HG03060 (cell line): ENCODE measurements at regions not wholly inside any gene's neighbourhood (a gene's known extent, or its start where the extent isn't known, plus 50 kb on each side); places are given as distances from the start of the nearest gene placed in this dataset.
"Not testable (repeated sequence)": the region's sequence is repeated elsewhere in the genome, so short reads cannot be mapped to it uniquely, and the experiment has no call there.

Source experiments
- ATAC-seq: cut with Tn5 transposase; IDR thresholded peaks from one replicate; pipeline ENCODE4 v1.9.1; 2021; ENCODE audit warnings: low read depth, moderate number of reproducible peaks; ENCODE audit not compliant: unreplicated experiment

DNA sequence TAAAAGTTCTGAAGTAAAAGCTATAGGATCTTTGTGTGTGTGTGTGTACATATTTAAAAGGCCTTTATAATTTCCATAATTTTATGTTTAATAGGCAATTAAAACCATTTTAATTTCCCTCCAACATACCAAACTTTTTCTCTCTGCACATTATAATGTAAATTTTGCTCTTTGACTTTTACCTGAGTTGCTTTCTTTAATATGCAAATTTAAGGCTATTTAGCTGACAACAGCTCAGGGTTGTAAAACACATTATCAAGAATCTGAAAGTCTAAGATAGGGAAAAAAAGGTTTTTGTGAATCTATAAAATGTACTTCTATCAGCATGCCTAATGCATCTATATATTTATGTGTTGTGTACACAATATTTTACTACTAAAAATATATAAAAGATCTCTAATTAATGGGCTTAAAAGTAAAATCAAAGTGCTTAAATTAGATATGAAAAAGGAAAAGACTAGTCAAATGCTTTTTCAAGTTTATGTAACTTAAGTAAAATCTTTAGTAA is 239.6 kb upstream of the RAI14 start:
- ATAC-seq = no peak

DNA sequence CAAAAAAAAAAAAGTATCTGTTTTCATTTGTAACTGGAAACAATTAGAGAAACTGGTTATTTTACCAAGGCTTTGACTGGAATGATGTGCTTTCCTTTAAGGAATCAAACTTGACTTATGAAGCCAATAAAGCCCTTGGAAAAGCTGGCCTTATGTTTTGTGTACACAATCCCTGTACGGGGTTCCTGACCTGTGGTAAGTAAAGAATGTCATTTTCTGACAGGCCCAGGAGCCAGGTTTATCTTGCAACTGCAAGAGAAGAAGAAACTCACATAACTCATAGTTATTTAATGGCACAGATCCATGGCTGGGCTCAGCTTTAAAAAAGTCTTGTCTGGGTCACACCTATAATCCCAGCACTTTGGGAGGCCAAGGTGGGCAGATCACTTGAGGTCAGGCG is 235.9 kb upstream of the RAI14 start:
- not testable (repeated sequence) for ATAC-seq

DNA sequence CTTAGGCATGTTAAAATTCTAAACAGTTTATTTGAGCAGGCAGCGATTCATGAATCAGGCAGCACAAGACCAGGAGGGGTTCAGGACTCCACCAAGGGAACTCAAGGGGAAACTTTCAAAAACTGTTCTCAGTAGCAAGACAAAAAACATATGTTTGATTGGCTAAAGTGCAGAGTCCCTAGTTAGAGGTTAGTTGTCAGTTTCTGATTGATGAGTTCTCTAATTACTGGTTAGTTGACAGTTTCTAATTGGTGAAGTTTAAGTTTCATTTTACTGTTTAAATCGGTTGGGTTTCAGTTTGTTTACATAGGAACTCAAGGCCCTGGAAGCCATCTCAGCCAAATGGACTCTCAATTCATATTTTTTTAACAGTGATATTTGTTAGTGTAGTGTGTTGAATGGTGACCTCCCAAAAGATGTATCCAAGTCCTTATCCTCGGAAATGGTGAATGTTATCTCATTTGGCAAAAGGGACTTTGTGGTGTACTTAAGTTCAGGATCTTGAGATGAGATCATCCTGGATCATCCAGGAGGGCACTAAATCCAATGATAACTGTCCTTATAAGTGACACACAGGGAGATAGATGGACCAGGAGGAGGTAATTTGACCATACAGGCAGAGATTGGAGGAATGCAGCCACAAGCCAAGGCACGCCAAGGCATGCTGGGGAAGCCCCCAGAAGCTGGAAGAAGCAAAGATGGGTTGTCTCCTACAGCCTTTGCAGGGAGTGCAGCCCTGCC is 219.2 kb upstream of the RAI14 start:
- ATAC-seq = no peak

DNA sequence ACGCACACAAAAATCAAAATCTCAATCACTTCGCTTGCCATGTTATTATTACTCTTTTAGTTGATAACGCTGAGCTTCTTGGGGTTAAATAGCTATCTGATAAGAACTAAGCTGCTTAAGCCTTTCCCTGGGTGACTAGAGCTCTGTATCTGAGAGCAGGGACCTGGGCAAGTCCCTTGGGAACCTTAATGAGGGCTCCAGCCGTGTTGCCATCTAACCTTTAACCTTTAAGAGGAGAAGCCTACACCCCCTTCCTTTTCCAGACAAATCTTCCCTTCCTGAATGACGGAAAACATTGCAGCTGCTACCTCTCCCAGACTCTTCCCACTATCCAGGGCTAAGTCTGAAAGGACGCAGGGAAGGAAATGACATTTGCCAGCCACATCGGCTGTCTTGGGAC is 216.5 kb upstream of the RAI14 start:
- ATAC-seq = no peak

DNA sequence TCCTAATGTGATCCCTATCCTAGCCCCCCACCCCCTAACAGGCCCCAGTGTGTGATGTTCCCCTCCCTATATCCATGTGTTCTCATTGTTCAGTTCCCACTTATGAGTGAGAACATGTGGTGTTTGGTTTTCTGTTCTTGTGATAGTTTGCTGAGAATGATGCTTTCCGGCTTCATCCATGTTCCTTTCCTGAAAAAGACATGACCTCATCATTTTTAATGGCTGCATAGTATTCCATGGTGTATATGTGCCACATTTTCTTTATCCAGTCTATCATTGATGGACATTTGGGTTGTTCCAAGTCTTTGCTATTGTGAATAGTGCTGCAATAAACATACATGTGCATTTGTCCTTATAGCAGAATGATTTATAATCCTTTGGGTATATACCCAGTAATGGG is 214.4 kb upstream of the RAI14 start:
- ATAC-seq = not testable (repeated sequence)

DNA sequence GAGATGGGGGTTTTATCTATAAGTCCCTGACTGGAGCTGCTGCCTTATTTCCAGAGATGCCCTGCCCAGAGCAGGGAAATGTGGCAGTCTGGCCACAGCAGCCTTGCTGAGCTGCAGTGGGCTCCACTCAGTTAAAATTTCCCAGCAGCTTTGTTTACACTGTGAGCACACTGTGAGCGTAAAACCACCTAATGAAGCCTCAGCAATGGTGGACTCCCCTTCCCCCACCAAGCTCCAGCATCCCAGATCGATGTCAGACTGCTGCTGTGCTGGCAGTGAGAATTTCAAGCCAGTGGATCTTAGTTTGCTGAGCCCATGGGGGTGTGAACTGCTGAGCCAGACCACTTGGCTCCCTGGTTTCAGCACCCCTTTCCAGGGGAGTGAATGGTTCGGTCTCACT is 208.7 kb upstream of the RAI14 start:
- ATAC-seq = no peak

DNA sequence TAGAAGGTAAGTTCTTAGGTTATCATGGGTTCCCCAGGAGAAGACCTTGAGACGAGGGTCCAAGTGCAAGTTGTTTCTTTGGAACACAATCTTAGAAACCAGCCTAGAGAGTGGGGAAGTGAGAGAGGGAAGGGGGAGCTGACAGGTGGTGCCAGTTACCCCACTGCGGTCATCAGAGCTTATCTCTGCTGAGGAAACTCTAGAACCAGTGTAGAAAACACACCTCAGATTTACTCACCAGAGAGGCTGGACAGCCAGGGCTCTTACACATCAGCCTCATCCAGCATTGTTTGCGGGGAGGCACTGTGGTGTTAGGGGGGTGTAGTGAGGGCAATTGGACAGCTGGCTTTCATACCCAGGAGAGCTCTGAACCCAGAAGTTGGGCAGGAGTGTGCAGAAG is 206.5 kb upstream of the RAI14 start:
- ATAC-seq = no peak

DNA sequence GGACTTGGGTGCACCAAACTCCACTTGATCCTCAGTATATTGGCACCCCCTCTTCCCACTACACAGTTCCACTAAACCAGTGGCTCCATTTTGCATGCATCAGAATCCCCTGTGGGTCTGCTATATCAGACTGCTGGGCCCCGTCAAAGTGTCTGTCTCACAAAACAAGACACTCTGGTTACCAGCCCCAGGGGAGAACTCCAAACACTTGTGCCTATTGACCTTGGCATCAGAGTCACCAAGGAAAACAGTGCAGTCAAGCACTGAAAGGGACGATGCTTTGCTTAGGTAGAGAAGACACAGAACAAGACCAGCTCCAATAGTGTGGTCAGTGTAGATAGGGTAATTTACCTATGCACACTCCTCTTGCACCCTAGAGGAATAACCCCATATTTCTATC is 205.8 kb upstream of the RAI14 start:
- no peak for ATAC-seq

DNA sequence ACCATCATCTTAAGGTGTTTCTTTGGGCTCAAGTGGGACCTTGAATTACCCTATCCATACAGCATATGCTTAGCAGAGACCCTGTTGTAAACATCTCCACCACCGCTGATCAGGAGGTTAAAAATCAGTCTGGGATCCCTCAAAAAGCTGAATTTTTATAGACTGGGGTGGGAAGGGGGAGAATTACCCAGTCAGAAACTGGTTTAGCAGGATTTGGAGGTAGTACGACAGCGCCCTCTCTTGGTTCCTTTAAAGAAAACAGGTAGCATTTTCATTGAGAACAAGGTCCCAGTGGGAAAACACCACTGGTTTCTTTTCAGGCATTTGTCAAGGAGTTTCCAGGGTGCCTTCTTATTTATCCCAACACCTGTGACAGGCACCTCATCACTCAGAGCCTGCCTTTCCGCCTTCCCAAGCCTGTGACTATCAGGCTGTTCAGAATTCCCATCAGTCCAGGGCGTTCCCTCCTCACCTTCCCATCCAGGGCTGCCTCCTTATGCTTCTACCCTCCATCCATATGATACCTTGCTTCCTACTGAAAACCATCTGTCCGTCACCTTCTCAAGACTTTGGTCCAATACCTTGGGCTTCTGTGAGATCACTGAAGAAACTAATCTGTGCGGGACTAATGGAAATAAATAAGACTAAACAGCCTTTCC is 203.8 kb upstream of the RAI14 start:
- ATAC-seq = no peak

DNA sequence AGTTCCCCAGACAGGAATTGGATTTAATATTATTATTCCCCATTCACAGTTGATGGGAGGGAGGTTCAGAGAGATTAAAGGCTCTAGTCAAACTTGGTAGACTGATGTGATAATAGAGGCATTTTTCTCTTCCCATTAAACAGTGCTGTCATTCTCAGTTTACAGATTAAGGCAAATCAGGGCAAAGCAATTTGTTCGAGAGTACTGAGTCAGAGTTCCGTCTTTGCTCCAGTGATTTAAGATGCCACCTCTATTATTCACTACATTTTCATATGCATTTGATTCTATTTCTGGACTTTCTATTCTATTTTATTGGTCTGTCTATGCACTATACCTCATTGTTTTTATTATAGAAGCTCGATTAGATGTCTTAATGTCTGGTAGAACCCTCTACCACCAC is 201.0 kb upstream of the RAI14 start:
- no peak for ATAC-seq

DNA sequence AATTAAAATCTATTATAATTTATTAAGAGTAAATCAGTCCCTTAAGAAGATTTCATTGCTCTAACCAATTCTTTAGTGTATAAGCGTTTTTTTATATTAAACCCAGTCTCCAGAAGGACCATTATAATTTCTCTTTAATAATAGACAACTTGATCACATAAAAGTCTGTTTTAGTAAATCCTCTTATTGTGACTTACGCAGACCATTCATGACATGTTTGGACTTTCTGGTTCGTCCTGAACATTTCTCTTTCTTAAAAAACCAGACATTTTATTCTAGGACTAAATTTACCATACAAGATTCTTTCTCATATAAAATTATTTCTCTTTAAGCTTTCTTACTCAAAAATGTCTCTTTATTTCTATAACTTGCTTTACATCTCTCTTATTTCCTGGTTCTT is 196.2 kb upstream of the RAI14 start:
- no peak for ATAC-seq

DNA sequence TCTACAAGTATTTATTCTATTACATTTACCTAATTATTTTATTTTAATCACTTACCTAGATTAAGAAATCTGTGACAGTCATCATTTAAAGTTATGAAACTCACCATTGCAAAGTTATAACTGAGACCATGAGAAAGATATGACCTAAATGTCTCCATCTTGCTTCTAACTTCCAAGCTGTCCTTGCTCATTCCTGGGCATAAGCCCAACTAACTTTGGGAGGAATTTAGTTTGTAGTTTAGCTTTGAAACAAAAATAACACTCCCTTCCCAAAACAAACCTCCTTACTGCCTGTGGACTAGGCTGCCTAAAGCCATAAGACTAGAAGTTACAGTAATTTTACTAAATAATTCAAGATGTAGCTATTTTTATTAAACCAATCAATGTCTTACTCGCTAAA is 195.6 kb upstream of the RAI14 start:
- ATAC-seq = no peak

DNA sequence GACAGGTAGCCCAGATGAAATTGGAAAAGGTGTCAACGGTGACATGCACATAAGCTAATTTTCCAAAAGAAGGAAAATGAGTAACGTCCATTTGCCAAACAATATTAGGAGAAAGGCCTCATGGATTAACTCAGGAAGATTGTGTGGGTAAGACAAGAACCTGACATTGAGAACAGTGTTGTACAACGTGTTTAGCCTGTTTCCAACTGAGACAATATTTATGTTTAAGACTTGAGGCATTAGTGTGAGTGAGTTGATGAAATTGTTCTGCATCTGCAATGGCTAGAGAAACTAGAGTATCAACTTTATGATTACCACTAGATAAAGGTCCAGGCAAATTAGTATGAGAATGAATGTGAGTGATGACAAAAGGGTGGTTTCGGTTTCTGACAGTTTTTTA is 191.3 kb upstream of the RAI14 start:
- no peak for ATAC-seq

DNA sequence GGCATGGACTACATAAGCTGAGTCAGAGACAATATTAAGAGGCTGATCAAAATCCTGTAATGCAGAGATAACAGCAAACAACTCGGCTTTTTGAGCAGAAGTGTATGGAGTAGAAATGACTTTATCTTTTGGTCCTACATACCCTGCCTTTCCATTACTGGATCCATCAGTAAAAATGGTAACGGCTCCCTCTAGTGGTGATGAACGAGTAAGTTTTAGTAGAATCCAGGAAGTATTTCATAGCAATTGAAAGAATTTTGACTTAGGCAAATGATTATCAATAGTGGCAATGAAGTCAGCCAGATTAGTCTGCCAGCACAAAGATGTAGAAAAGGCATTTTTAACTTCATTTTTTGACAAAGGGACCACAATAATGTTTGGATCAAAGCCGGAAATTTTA is 190.8 kb upstream of the RAI14 start:
- ATAC-seq = not testable (repeated sequence)

DNA sequence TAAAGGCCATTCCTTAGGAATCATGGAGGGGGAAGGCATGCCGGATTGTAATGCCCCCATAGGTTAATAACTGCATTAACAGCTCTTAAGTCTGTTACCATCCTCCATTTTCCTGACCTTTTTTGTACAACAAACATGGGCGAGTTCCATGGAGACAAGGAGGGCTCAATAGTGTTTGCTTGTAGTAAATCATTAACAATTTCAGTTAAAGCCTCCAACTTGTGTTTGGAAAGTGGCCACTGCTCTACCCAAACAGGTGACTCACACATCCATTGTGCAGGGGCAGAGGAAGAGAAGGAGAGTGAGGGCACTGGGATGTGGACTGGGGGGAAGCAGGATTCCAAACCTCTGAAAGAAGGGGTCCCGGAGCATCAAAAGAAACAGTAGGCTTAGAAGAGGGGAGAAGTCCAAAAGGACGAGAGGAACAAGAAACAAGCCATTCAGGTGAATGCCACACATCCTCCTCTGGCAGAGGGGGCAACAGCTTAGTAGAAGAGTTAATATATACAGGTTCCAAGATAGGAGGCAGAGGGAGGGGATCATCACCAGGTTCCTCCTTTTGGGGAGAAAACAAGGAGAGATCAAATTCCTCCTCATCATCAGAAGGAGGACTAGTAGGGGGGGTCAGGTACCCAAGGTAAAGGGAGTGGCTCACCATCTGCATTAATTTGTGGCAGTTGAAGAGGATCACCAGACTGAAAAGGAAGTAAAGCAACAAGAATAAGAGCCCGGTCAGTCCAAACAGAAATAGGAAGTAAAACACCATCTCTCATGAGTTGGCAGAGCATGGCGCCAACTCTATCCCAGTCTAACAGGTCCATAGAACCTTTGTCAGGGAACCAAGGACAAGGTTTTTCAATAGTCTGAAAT is 189.4 kb upstream of the RAI14 start:
- ATAC-seq = not testable (repeated sequence)

DNA sequence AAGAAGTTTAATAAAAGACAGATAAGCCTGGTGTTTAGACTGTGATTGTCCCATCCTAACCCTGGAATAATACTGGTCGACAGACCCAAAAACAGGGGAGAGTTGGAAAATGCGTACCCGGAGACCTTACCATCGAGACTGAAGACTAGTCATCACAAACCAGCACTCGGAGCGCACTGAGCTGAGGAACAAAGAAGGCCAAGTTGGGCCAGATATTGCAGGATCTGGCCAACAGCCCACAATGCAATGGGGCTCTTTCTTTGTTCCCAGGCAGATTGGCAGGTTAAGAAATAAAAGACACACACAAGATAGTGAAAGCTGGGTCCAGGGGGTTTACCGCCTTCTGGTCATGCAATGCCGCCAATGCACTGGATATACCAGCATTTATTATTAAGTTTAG is 188.7 kb upstream of the RAI14 start:
- ATAC-seq = no peak

DNA sequence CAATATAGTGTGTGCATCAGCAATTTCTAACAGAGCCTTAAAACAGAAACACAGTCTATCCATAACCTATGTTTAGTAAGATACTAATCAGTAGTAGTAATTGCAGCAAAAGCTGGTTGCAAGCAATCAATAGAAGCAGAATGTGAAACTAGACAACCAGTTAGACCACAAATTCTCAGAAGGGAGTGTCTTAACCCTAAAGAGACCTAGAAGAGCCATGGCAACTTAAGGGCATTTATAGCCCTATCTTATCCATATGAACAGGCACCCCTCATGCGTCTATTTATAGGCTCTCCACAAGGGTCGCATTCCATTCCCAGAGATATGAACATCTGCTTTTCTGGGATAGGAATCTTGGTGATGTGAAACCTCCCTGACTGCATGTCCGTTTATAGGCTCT is 188.1 kb upstream of the RAI14 start:
- not testable (repeated sequence) for ATAC-seq

DNA sequence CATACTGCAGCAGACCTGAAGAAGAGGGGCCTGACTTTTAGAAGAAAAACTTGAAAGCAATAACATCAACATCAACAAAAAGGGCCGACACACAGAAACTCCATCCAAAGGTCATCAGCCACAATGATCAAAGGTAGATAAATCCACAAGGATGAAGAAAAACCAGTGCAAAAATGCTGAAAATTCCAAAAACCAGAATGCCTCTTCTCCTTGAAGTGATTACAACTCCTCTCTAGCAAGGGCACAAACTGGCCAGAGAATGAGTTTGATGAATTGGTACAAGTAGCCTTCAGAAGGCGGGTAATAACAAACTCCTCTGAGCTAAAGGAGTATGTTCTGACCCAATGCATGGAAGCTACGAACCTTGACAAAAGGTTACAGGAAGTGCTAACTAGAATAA is 186.2 kb upstream of the RAI14 start:
- ATAC-seq = no peak

DNA sequence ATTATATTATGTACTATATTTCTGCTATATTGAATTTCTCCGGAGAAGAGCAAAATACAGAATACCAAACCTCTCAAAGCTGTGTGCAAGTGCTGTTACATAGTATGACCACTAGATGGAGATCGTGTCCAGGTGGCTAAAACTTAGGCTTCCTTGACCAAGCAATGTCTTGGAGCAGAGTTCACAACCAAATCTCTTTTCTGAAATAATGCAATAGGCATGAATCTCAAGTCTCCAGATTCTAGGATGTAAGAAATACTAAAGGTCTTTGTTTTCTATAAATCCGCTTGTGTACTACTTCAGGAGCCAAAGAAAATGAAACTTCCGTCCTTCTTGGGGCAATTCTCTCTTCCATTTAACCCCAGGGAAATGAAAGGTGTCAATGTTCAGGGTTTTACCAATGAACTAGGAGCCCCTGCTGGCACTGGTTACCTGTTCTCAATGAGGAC is 181.5 kb upstream of the RAI14 start:
- ATAC-seq = no peak

DNA sequence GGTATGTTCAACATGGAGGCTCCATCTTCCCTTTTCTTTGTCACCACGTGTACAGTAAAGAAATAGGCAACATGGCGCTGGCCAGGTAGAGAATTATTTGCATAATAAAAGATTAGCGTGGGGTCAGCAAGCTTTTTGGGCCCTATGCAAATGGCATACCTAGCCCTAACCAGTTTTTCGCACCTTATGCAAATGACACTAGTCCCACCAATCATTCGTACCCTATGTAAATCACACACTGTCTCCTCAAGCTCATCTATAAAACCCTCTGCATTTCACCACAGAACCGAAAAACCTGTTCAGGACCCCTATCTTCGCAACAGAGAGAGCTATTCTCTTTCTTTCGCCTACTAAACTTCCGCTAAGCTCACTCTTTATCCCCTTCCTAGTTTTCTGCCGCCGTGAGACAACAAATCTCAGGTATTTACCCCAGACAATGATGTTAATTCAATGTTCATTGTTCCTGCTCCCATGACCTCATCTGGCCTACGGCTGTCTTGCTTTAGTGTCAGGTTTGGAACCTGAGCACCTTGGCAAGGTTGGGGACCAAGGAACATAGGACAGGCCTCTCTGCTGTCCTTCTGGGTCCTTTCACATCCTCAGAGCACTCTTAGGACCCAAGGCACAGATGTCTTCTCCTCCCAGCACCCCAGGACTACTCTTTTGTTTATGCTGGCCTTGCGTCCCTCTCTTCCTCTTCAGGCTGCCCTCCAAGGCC is 180.7 kb upstream of the RAI14 start:
- no peak for ATAC-seq
